AG10803 (cell line): ENCODE measurements at regions not wholly inside any gene's neighbourhood (a gene's known extent, or its start where the extent isn't known, plus 50 kb on each side); places are given as distances from the start of the nearest gene placed in this dataset.

Experiments
- DNase-seq: peaks from one replicate; pipeline ENCODE4 v3.0.0; 2010; ENCODE audit warnings: low read depth
- H3K4me3 ChIP-seq: 2 replicates; pipeline ENCODE4 v1.5.1; 2011; ENCODE audit warnings: mild to moderate bottlenecking, low read length, control low read depth
- TF ChIP-seq, protein P1 (sequence below): conservative IDR thresholded peaks from 2 replicates; pipeline ENCODE4 v1.5.1; 2011; ENCODE audit warnings: mild to moderate bottlenecking, low read length, control low read depth, inconsistent platforms

DNA sequence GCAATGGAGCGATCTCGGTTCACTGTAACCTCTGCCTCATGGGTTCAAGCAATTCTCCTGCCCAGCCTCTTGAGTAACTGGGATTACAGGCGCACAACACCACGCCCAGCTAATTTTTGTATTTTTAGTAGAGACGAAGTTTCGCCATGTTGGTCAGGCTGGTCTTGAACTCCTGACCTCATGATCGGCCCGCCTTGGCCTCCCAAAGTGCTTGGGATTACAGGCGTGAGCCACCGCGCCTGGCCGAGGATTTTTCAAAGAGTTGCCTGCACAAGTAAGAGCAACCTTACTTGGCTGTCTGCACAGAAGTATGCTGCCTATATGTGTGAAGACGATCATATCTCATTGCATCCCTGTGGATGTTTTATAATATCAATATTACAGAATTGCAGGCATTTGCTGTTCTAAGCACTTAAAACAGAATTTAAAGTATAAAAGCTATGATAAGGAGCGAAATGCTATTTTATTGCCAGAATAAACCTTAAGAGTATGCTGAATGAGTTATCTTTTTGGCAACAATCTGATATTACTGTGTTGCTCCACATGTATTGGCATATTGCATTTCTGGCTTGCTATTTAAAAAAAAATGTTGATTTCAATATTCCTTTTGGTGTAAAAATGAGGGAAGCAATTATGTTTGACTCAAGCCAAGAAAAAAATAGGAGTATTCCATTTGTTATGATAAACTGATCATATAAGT lies 379.4 kb upstream of the SEMA3D start:
- TF ChIP-seq, protein P1, sequence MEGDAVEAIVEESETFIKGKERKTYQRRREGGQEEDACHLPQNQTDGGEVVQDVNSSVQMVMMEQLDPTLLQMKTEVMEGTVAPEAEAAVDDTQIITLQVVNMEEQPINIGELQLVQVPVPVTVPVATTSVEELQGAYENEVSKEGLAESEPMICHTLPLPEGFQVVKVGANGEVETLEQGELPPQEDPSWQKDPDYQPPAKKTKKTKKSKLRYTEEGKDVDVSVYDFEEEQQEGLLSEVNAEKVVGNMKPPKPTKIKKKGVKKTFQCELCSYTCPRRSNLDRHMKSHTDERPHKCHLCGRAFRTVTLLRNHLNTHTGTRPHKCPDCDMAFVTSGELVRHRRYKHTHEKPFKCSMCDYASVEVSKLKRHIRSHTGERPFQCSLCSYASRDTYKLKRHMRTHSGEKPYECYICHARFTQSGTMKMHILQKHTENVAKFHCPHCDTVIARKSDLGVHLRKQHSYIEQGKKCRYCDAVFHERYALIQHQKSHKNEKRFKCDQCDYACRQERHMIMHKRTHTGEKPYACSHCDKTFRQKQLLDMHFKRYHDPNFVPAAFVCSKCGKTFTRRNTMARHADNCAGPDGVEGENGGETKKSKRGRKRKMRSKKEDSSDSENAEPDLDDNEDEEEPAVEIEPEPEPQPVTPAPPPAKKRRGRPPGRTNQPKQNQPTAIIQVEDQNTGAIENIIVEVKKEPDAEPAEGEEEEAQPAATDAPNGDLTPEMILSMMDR: no peak
- DNase-seq: no peak
- no peak overlapping the region for H3K4me3 ChIP-seq

GRCh38 chr7:85565276-85565675 lies 378.4 kb upstream of the SEMA3D start:
- TF ChIP-seq, protein P1: no peak
- H3K4me3 ChIP-seq: no peak overlapping the region
- peak; percentile 33 for DNase-seq

- TF ChIP-seq, protein P1: no peak
- peak; percentile 46 for DNase-seq
- H3K4me3 ChIP-seq: no peak overlapping the region
Measured at GRCh38 chr7:85564861-85565260, 378.0 kb upstream of the SEMA3D start.

- TF ChIP-seq, protein P1: no peak
- DNase-seq: no peak
- H3K4me3 ChIP-seq: no peak overlapping the region
Measured at GRCh38 chr7:85561706-85562105, 374.9 kb upstream of the SEMA3D start.

DNA sequence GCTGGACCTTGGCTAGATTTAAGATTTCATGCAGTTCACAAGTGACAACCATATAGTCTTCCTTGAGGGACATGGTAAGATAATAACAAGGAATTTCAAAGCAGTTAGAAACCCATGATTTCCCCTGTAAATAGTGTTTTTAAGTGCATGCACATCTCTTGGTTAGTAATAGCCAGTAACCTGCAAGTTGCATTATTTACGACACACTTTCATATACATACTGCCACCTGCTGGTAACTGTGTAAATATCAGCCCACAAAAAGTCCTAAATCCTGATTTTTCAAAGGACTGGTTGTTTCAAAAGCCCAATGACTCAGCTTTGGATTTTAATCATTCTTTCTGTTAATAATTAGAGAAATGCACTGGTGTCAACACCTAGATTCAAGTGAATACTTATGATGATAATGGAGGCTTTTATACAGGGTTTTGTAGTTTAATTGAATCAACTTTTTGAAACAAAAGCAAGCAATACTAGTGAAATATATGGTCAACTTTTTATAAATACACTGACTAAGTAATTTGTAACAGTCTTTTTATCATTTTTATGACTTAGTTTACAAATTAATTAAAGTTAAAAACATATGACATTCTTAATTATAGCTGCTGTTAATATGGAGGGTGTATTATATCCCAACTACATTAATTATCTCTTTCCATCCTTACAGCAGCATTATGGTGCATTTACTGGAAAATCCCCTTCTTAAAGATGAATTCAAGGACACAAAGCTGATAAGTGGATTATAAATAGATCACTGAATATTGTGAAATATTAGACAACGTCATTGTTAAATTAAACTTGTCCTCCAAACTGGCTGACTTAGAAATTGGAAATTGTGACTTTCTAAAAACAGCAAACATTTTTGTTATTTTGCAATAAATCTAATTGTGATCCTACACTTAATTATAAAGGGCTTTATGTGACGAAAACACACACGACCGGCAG lies 367.7 kb upstream of the SEMA3D start:
- DNase-seq: peak; percentile 83
- TF ChIP-seq, protein P1: peak; percentile 79
- H3K4me3 ChIP-seq: no peak overlapping the region

DNA sequence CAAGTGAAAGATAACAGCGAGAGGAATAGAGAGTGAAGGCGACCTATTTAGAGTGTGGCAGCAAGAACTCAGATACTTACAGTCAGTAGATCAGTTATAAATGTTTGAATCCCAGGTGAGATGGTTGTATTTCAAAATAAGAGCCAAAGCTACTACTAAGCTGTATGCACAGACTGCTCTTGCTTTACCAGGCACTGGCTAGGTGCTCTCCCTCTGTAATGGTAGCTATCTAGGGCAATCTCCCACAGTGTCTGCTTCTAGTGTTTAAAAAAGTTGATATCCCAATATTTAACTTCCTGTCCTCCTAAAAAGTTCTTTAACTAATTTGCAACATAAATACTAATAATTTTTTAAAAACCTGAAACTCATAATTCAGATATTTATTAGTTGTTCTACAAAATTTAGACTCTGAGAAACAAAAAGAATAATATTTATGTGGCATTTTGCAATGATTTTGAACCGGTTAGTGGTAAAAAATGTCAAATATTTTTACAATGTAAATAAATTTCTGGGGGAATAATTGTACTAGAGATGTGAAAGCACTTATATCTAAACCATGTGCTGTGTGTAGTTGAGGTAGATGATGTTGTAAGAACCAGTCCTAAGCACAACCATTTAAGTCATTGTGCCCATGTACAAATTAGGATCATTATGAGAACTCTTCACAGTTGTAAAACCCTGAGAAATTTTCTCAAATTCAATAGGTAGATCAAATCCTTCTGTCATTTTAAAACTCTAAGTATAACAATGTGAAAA lies 349.3 kb upstream of the SEMA3D start:
- DNase-seq: peak; percentile 61
- TF ChIP-seq, protein P1: no peak
- H3K4me3 ChIP-seq: no peak overlapping the region
